Neural progenitor cell (in vitro differentiated cells): ENCODE measurements at regions not wholly inside any gene's neighbourhood (a gene's known extent, or its start where the extent isn't known, plus 50 kb on each side); places are given as distances from the start of the nearest gene placed in this dataset.

Source experiments
- DNase-seq: peaks from one replicate; pipeline ENCODE4 v3.0.0-alpha.2; 2016; ENCODE audit warnings: low spot score
- H2AFZ ChIP-seq: fragments of 200-600 bp; sonication (generic); replicated peaks from 2 replicates; pipeline ENCODE4 v1.6.1; 2016; ENCODE audit warnings: antibody characterized with exemption
- H3F3A ChIP-seq: fragments of 200-600 bp; sonication (generic); 2 replicates; pipeline ENCODE4 v1.6.1; 2016; ENCODE audit warnings: antibody characterized with exemption, low read depth
- H3K27ac ChIP-seq: fragments of 200-600 bp; sonication (generic); 2 replicates; pipeline ENCODE4 v1.5.1; 2016; ENCODE audit warnings: mild to moderate bottlenecking
- H3K27me3 ChIP-seq: fragments of 200-600 bp; sonication (generic); 2 replicates; pipeline ENCODE4 v1.6.1; 2016; ENCODE audit warnings: mild to moderate bottlenecking, moderate library complexity
- H3K36me3 ChIP-seq: fragments of 200-600 bp; sonication (generic); 2 replicates; pipeline ENCODE4 v1.5.1; 2016
- H3K4me1 ChIP-seq: fragments of 200-600 bp; sonication (generic); 2 replicates; pipeline ENCODE4 v1.6.1; 2016; ENCODE audit warnings: mixed run types
- H3K4me2 ChIP-seq: fragments of 200-600 bp; sonication (generic); 2 replicates; pipeline ENCODE4 v1.6.1; 2016
- H3K4me3 ChIP-seq: fragments of 200-600 bp; sonication (generic); 2 replicates; pipeline ENCODE4 v1.5.1; 2016
- H3K79me2 ChIP-seq: fragments of 200-600 bp; sonication (generic); 2 replicates; pipeline ENCODE4 v1.6.1; 2016; ENCODE audit warnings: low read depth
- H3K9ac ChIP-seq: fragments of 200-600 bp; sonication (generic); 2 replicates; pipeline ENCODE4 v1.6.1; 2016
- H3K9me3 ChIP-seq: fragments of 200-600 bp; sonication (generic); 2 replicates; pipeline ENCODE4 v1.5.1; 2016; ENCODE audit warnings: low read depth
- H4K20me1 ChIP-seq: fragments of 200-600 bp; sonication (generic); 2 replicates; pipeline ENCODE4 v1.6.1; 2016; ENCODE audit warnings: low read depth
- H3K27ac Mint-ChIP-seq: 3 replicates; pipeline ENCODE4 v1.8.0; 2021; ENCODE audit warnings: mixed read lengths
- H3K27me3 Mint-ChIP-seq: 2 replicates; pipeline ENCODE4 v1.8.0; 2022; ENCODE audit warnings: low read depth, mild to moderate bottlenecking, inconsistent platforms, moderate library complexity, mixed read lengths; ENCODE audit not compliant: insufficient read depth
- H3K36me3 Mint-ChIP-seq: 3 replicates; pipeline ENCODE4 v1.8.0; 2021; ENCODE audit warnings: mixed read lengths
- H3K4me1 Mint-ChIP-seq: 3 replicates; pipeline ENCODE4 v1.8.0; 2021; ENCODE audit warnings: mixed read lengths
- H3K4me3 Mint-ChIP-seq: 3 replicates; pipeline ENCODE4 v1.8.0; 2021; ENCODE audit warnings: mild to moderate bottlenecking, moderate library complexity, mixed read lengths
- H3K9me3 Mint-ChIP-seq: 3 replicates; pipeline ENCODE4 v1.8.0; 2020; ENCODE audit warnings: mixed read lengths
- CTCF ChIP-seq: fragments of 200-600 bp; sonication (generic); IDR thresholded peaks from 2 replicates; pipeline ENCODE4 v1.5.1; 2017; ENCODE audit warnings: antibody characterized with exemption, mild to moderate bottlenecking
- EZH2 ChIP-seq: fragments of 200-600 bp; sonication (generic); IDR thresholded peaks from 2 replicates; pipeline ENCODE4 v1.6.1; 2017; ENCODE audit warnings: antibody characterized with exemption, mild to moderate bottlenecking, moderate library complexity
- EZH2phosphoT487 ChIP-seq: fragments of 200-600 bp; sonication (generic); IDR thresholded peaks from 2 replicates; pipeline ENCODE4 v1.6.1; 2017; ENCODE audit warnings: antibody characterized with exemption

GRCh38 chr18:78580835-78581339 lies 398.7 kb upstream of the SALL3 start:
- H3K27me3 ChIP-seq, result no peaks in the 10 kb centered on the region
- H3K4me2 ChIP-seq, result no peak overlapping the region
- H3K4me1 Mint-ChIP-seq, result no peaks in the 10 kb centered on the region
- H3K4me1 ChIP-seq, result no peaks in the 10 kb centered on the region
- H3K79me2 ChIP-seq, result no peaks in the 10 kb centered on the region
- H3K4me3 Mint-ChIP-seq, result no peak overlapping the region
- no peak for DNase-seq
- no peak overlapping the region for H3K27ac ChIP-seq
- H3K36me3 ChIP-seq, result no peaks in the 10 kb centered on the region
- H3F3A ChIP-seq, result no peaks in the 10 kb centered on the region
- no peak overlapping the region for H3K9ac ChIP-seq
- peak; percentile 43 for TF ChIP-seq CTCF
- TF ChIP-seq EZH2, result no peak
- H3K4me3 ChIP-seq, result no peak overlapping the region
- no peaks in the 10 kb centered on the region for H3K36me3 Mint-ChIP-seq
- H3K9me3 Mint-ChIP-seq, result peaks cover 22% of the 10 kb centered on the region
- H4K20me1 ChIP-seq, result no peaks in the 10 kb centered on the region
- H3K27ac Mint-ChIP-seq, result no peak overlapping the region
- H2AFZ ChIP-seq, result no peak overlapping the region
- no peaks in the 10 kb centered on the region for H3K9me3 ChIP-seq
- H3K27me3 Mint-ChIP-seq, result peaks cover 7% of the 10 kb centered on the region

GRCh38 chr18:78582181-78582709 lies 397.4 kb upstream of the SALL3 start:
- no peaks in the 10 kb centered on the region for H3K79me2 ChIP-seq
- no peak overlapping the region for H3K9ac ChIP-seq
- no peak overlapping the region for H3K4me2 ChIP-seq
- no peak overlapping the region for H2AFZ ChIP-seq
- DNase-seq, result no peak
- peak overlapping the region; percentile 11 for H3K27ac Mint-ChIP-seq
- H3K9me3 ChIP-seq, result no peaks in the 10 kb centered on the region
- TF ChIP-seq CTCF, result no peak
- H3K4me3 ChIP-seq, result no peak overlapping the region
- H3K27me3 Mint-ChIP-seq, result peaks cover 4% of the 10 kb centered on the region
- no peak overlapping the region for H3K4me3 Mint-ChIP-seq
- H3K36me3 Mint-ChIP-seq, result no peaks in the 10 kb centered on the region
- peaks cover 17% of the 10 kb centered on the region for H3K9me3 Mint-ChIP-seq
- H3K27ac ChIP-seq, result no peak overlapping the region
- no peaks in the 10 kb centered on the region for H3F3A ChIP-seq
- no peaks in the 10 kb centered on the region for H4K20me1 ChIP-seq
- H3K36me3 ChIP-seq, result no peaks in the 10 kb centered on the region
- peaks cover 2% of the 10 kb centered on the region for H3K4me1 Mint-ChIP-seq
- H3K27me3 ChIP-seq, result no peaks in the 10 kb centered on the region
- no peaks in the 10 kb centered on the region for H3K4me1 ChIP-seq

- Histone ChIP-seq H3K4me1 (no peaks in the 10 kb centered on the region), H3K27me3 (no peaks in the 10 kb centered on the region), H3K4me3 (no peak overlapping the region), H2AFZ (no peak overlapping the region), H3K4me2 (no peak overlapping the region), H3F3A (no peaks in the 10 kb centered on the region), H3K27ac (no peak overlapping the region), H4K20me1 (no peaks in the 10 kb centered on the region), H3K36me3 (no peaks in the 10 kb centered on the region), H3K9me3 (no peaks in the 10 kb centered on the region), H3K9ac (no peak overlapping the region), H3K79me2 (no peaks in the 10 kb centered on the region)
- Mint-ChIP-seq H3K4me3 (no peak overlapping the region), H3K36me3 (no peaks in the 10 kb centered on the region), H3K27ac (no peak overlapping the region), H3K4me1 (peaks cover 6% of the 10 kb centered on the region), H3K9me3 (peaks cover 12% of the 10 kb centered on the region), H3K27me3 (peaks cover 9% of the 10 kb centered on the region)
- TF ChIP-seq EZH2, result no peak
- TF ChIP-seq CTCF, result no peak
- no peak for TF ChIP-seq EZH2phosphoT487
- no peak for DNase-seq
Measured at GRCh38 chr18:78582898-78583738, 396.5 kb upstream of the SALL3 start.
